Activated CD4-positive, alpha-beta T cell treated with anti-CD3 and anti-CD28 coated beads, Interleukin-2, Interleukin-4, amounts not matched to agents 100 ng/mL and 50 ng/mL, durations not matched to agents 16 hours and 8 hours (primary cell): ENCODE measurements at regions not wholly inside any gene's neighbourhood (a gene's known extent, or its start where the extent isn't known, plus 50 kb on each side); places are given as distances from the start of the nearest gene placed in this dataset.

Experiments used
- DNase-seq: peaks from one replicate; pipeline ENCODE4 v3.0.0-alpha.2; 2020; ENCODE audit warnings: low spot score

GRCh38 chr2:187274146-187274545 is 173.9 kb downstream of the CALCRL start:
- DNase-seq = no peak

- DNase-seq = no peak
Observed at GRCh38 chr2:187272255-187272654, 175.8 kb downstream of the CALCRL start.

- DNase-seq = no peak
Observed at GRCh38 chr2:187271825-187272224, 176.2 kb downstream of the CALCRL start.

- DNase-seq = no peak
Observed at GRCh38 chr2:187266645-187267044, 181.4 kb downstream of the CALCRL start.

GRCh38 chr2:187266147-187266546 is 181.9 kb downstream of the CALCRL start:
- DNase-seq = no peak

GRCh38 chr2:187264612-187265011 is 183.4 kb downstream of the CALCRL start:
- DNase-seq = no peak

GRCh38 chr2:187263675-187264560 is 184.1 kb downstream of the CALCRL start:
- no peak for DNase-seq

- no peak for DNase-seq
Observed at GRCh38 chr2:187261705-187262104, 186.3 kb downstream of the CALCRL start.

GRCh38 chr2:187252063-187252462 is 196.0 kb downstream of the CALCRL start:
- DNase-seq = no peak

- DNase-seq = no peak
Observed at GRCh38 chr2:187250137-187250536, 197.9 kb downstream of the CALCRL start.

- no peak for DNase-seq
Observed at GRCh38 chr2:187233811-187234210, 214.2 kb downstream of the CALCRL start.

- no peak for DNase-seq
Observed at GRCh38 chr2:187232749-187233148, 215.3 kb downstream of the CALCRL start.

GRCh38 chr2:187230088-187230487 is 218.0 kb downstream of the CALCRL start:
- DNase-seq = no peak

GRCh38 chr2:187228986-187229385 is 219.1 kb downstream of the CALCRL start:
- no peak for DNase-seq

GRCh38 chr2:187224989-187225388 is 223.1 kb downstream of the CALCRL start:
- DNase-seq = no peak

- DNase-seq = no peak
Observed at GRCh38 chr2:187220071-187220470, 228.0 kb downstream of the CALCRL start.

- DNase-seq = no peak
Observed at GRCh38 chr2:187215532-187216240, 232.4 kb downstream of the CALCRL start.

GRCh38 chr2:187214306-187214705 is 233.7 kb downstream of the CALCRL start:
- no peak for DNase-seq

- DNase-seq = no peak
Observed at GRCh38 chr2:187213798-187214197, 234.3 kb downstream of the CALCRL start.

- DNase-seq = no peak
Observed at GRCh38 chr2:187210726-187211125, 237.3 kb downstream of the CALCRL start.

- DNase-seq = no peak
Observed at GRCh38 chr2:187208199-187208785, 239.8 kb downstream of the CALCRL start.

GRCh38 chr2:187207126-187207525 is 240.9 kb downstream of the CALCRL start:
- DNase-seq = no peak

GRCh38 chr2:187206471-187206870 is 241.6 kb downstream of the CALCRL start:
- no peak for DNase-seq
